ENCODE measurements at regions not wholly inside any gene's neighbourhood (a gene's known extent, or its start where the extent isn't known, plus 50 kb on each side); places are given as distances from the start of the nearest gene placed in this dataset.

GRCh38 chr2:139514951-139515350, 734.8 kb upstream of the NXPH2 start:
- TF ChIP-seq CTCF (IDR thresholded peaks at IDR 0.05), result no peak
- no peak for TF ChIP-seq POLR2AphosphoS5 (IDR thresholded peaks at IDR 0.05)

Measured in upper lobe of left lung (tissue), 4 donors.